Stimulated activated CD8-positive, alpha-beta memory T cell treated with anti-CD3 and anti-CD28 coated beads, Interleukin-12 subunit alpha, Interleukin-12 subunit beta, amount 100 ng/mL, for 24 hours (primary cell): ENCODE measurements at regions not wholly inside any gene's neighbourhood (a gene's known extent, or its start where the extent isn't known, plus 50 kb on each side); places are given as distances from the start of the nearest gene placed in this dataset.

ENCODE experiments used
- DNase-seq: peaks from one replicate; pipeline ENCODE4 v3.0.0-alpha.2; 2020; ENCODE audit errors: extremely low read depth

DNA sequence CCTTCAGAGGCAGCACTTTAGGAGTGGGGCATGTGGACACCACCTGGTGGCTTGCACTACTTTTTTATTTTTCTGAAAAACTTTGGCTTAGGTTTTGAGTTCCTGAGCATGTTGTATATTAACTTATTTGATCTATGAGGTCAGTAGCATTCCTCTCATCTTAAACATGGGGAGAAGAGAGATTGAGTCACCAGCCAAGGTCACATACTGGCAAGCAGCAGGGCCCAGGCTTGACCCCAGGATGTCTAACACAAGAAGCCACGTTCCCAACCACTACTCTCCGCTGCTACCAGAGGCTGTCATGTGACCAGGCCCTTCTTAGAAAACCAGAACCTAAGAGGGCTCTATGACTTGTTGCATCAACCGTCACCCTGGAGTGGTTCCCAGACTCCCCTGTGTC, 210.3 kb upstream of the GPR26 start:
- no peak for DNase-seq

DNA sequence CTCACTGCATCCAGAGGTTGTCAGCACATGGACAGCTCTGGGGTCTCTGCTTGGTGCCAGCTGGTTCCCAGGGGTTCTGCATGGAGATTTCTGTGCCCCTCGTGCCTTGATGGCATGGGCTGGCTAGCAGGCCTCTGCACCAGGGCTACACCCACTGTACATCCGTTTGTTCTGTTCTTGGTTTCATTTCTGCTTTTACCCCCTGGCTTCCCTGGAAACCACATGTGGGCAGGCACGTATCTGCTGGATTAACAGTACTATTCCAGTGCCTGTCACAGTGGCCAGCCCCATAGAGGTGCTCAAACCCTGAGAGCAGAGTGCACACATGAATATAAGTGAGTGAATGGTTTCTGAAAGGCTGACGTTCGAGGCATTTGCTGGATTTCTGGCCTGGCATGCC, 207.2 kb upstream of the GPR26 start:
- DNase-seq: no peak

DNA sequence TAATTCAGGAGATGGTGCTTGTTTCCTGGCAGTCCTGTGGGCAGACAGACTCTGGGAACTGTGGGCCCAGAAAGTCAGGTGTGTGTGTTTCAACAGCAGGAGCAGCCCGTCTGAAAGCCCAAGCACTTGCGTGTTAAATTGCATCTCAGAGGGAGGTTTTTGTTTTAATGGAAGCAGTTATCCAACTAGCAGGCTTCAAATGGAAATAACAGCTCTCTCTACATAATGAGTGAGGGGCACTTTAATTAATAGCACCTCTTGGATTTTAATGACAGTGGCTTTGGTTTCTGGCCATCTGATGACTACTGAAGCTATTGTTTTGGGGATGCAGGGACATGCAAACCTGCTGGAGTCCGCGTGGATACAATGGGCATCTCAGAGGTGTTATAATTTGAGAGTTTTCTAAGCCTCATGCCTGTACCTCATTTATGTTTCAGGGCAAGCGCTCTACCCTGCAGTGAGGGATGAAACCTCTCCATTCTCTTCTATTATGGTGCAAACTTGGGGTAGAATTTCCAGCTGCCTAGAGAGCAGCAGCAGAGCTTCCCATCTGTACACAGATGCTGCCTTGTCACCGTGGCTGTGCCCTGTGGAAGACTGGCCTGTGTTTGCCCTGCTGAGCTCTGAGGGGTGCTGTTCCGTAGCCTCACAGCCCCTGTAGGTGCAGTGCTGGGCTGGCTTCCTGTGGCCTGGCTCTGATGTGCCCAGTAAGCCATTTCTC, 206.6 kb upstream of the GPR26 start:
- DNase-seq: no peak

DNA sequence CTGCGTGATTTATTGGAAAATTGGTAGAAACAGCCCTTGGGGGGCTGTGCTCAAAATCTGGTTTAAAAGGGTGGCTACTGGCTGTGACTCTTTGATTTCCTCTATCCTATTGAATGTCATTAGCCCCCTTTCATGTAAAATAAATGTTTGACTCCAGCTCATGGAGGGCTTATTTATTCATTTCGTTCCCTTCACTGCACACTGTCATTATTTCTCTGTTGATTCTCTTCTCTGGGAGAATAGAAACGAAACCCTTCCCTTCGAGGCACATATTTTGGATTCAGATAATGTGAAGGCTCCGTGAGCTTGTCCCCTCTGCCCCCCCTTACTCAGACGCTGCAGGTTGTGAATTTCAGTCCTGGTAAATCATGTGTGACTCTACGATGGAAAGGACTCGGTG, 203.9 kb upstream of the GPR26 start:
- DNase-seq: no peak

DNA sequence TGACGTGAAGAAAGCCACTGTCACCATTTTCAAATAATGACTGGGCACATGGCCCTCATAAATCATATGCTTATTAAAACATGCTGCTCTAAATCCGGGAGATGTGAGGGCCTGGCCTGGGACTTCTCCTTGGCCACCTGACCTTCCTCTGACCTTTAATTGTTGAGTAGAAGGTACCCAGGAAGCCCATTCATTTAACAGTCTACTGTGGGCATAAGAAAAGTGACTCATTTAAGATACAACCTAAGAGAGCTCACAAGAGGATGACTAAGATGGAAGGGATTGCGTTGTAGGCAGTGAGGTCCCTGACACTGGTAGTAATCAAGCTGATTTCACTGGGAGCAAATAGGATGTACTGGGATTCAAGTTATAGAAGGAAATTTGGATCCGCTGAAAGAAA, 203.4 kb upstream of the GPR26 start:
- DNase-seq: no peak

DNA sequence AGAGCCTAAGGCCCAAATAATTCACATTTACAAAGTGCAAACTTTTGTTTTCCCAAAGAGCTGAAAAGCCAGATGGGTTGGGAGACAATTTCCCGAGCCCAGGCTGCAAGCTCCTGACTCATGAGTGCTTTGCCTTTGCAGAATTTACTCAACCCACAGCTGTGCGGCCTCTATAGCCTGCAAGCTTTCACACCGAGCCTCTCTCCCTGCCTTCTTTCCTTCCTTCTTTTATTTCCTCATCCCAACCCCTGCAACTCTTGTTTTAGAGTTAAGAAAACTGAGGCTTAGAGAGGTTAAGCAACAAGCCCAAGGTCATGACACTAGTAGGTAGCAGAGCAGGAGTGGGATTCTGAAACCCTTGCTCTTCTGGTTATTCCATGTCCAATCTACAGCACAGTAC, 203.0 kb upstream of the GPR26 start:
- no peak for DNase-seq

DNA sequence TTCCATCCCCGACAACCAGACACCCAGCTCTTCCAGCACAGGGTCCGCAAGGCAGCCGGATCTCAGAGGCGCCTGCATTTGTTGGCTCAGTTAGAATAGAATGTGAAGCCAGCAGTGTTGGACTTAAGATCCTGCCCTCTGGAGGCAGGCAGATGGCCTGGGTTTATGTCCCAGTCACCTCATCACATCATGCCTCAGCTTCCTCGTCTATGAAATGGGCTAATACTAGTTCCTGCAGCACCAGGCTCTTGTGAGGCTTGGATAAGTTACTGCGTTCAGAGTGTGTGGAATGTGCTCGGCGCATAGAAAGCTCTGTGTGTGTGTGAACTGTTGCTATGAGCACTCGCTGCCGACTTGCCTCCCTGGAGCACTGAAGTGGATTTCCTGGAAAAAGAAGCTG, 202.5 kb upstream of the GPR26 start:
- DNase-seq: no peak

DNA sequence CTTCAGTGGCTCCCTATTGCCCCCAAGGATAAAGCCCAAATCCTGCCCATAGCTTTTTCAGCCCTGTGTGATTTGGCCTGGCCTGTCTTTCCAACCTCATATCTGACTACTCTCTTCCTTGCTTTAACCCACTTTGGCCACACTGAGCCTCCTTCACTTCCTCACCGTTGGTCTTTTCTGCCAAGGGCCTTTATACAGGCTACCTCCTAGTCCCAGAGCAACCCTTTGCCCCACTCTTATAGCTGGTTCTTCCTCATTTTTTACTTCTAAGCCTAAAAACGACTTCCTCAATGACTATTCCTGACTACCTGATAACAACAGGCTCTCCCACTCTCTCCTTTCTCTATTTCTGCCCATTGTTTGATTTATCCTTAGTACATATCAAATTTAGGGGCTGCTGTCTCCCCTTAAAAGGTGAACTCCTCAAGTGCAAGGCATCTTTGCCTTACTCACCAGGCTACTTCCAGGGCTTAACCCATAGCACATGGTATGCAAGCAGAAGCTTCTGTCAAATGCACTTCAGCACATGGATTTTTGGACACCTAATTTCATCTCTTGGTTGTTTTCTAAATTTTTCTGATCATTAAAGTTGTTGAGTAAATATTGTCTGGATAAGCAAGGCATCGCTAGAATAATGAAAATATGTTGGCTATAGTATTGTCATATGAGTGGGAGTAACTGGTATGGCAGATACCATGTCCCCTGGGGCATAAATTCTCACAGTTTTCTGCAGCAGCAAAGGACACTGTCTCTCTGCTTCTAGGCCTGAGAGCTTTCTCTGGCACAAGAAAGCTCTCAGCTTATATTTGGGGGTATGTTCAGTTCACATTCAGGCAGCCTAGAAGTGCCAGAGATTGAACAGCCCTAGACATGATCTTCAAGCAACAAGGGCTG, 201.5 kb upstream of the GPR26 start:
- no peak for DNase-seq

DNA sequence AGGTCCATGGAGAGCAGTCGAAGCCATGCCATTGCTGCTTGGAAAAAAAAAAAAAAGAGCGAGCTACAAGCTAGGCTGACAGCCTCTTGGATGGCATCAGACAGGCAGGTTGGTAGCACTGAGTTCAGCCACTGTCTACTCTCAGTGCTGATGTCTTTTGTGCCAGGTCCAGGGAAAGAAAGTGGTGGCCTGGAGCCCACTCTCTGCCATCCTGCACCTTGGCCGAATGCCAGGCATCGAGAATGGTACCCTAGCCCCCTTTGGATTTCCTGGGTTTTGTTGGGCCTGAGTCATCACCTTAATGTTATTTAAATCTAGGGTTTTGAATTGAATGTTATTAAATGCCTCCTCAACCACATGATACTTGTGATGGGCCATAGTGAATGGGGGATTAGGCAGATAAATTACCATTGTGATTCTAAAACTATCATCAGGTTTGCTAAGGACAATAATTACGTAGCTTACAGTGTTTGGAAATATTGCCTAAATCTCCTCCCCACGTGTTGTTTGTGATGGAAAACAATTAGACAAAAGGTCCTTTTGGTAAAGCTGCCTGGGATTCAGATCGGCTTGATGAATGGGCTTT, 195.7 kb upstream of the GPR26 start:
- DNase-seq: no peak

DNA sequence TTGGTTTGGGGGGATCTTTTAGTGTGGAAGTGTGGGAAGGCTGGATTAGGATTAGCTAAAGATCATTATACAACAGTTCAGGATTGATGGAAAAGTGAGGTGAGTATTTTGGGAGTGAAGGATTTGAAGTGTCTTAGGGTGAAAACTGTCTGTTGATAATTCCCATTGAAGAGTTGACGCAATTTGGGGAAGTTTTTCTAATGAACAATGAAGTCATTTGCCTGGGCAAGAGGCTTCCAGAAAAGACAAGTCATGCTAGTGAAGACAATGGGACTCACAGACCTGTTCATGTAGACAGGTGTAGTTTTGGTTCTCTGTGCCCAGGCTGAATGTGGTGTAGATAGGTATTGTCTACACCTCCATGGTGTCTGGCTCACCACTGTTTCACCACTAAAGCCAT, 194.3 kb upstream of the GPR26 start:
- no peak for DNase-seq

DNA sequence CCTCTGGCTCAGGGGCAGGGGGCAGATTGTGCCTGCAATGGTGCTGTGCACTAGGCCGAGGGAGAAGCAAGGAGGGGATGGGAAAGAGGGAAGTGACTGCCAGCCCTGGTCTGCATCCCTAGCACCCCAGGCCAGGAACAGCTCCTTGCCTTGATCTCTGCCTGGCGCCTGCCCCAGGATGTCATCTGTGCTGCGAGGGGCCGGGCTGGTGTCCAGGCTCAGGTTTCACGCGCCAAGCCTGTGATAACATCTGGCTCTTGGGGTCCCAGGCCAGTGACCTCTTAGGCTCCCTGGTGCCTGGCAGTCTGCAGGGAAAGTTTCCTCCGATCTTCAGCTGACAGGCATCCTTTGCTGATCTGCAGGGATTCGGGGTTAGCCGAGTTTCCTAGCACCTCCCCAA, 193.5 kb upstream of the GPR26 start:
- DNase-seq: no peak

DNA sequence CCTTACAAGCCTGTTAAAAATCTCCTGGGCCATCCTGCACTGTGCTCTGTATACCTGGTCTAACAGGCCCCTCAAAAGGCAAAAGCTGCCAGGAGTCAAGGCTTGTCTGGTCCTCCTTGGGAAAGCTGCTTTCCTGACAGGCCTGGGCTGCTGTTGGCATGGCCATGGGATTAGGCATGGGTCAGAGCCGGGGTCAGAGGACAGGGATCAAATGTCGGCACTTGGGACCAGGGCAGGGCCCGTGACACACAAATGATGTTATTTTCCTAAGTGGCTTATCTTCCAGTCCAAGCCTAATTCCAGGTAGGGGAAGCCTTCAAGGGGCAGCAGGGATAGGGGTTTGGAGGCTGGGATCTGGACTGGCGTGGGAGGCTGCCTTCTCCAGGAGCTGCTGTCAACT, 191.5 kb upstream of the GPR26 start:
- no peak for DNase-seq

DNA sequence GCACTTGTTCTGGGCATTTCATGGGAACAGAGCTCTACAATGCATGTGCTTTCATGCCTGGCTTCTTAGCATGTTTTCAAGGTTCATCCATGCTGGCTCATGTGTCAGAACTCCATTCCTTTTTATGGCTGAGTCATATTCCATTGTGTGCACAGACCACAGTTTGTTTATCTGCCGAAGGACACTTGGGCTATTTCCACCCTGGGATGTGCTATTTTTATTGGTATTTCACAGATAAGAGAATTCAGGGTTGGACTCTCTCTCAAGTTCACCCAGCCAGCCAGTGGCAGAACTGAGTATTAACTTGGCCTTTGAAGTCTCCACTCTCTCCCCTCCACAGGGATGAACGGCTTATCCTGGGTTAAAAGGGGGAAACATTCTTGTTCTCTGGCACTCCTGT, 190.7 kb upstream of the GPR26 start:
- DNase-seq: no peak

DNA sequence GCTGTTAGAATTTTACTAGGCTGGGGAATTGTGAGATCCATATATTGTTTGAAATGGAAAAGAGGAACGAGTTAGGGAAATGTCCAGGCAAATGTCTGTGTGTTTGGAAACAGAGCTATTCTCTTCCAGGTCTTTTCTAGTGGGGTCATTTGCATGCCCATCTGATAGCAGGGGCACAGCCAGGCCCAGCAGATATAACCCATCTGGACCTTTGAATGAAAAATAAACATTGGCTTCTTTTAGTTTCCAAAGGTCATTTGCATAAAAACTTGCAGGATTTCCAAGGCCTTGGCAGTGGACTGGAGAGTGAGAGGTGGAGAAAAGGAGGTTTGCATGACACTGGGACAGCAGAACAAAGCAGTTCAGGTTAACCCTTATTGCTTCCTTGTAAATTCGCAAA, 188.0 kb upstream of the GPR26 start:
- no peak for DNase-seq

DNA sequence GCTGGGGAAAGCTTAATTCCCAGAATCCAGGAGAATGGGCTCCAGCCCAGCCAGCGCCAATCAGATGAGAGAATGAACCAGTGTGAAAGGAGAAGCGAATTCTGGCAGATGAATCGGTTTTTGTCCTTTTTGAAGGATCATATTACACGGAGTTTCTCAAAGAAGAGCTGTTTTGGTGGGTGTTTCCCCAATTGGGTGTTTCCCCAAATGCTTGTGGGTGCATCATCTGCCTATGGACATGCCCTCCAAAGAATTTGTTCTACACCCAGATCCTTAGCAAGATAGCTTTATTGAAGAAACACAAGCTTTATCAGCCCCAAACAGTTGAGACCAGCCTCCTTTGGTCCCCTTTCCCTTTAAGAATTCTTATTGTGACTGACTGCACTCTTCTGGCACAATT, 186.5 kb upstream of the GPR26 start:
- DNase-seq: no peak

DNA sequence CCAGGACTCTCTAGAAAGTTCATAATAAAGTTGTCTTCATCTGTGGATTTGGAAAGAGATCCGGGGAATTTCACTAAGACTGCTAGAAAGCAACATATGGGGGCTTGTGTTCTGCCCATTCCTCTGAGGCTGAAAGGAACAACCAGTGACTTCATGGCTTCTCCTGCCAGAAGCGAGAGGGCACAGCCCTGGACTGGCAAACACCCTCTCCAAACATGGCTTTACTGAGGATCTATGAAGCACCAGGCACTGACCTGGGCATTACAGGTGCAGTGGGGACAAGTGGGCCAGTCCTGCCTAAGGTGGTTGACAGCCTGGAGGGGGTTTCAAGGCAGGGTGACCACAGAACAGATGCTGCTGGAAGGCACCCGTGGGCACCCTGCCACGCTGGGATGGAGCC, 185.8 kb upstream of the GPR26 start:
- no peak for DNase-seq

DNA sequence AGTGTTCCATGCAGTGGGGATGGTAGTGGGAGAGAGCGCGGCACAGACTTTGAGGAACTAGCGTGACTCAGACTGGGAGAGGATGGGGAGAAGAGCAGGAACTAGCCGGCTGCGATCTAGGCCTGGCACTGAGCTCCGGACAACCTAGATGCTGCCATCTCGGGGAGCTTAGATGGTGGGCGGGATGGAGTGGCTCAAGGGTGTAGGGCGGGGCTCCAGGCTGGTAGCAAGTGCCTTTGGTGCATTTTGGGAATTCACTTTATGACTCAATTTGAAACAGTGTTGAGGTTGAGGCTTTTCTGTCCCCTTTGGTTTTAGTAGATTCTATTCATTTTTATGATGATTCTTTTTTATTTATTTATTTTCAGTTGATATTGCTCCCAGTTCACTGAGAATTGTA, 185.3 kb upstream of the GPR26 start:
- no peak for DNase-seq

DNA sequence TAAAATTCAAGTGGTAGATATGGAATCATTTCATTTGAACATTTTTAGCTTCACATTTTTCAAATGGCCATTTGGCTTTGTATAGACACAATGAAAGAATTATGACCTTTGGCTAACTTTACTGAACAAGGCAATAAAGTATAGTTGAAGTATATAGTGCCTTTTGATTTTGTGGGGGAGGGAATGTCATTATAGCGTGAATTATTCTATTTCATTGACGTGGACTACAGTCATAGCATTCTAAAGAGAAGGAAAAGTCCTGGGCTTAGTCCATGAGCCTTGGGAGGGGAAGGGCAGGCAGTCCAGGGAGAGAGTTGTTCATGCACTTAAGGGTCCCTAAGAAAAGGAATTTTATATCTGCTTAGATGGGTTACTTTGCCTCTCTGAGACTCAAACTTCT, 181.4 kb upstream of the GPR26 start:
- DNase-seq: no peak

DNA sequence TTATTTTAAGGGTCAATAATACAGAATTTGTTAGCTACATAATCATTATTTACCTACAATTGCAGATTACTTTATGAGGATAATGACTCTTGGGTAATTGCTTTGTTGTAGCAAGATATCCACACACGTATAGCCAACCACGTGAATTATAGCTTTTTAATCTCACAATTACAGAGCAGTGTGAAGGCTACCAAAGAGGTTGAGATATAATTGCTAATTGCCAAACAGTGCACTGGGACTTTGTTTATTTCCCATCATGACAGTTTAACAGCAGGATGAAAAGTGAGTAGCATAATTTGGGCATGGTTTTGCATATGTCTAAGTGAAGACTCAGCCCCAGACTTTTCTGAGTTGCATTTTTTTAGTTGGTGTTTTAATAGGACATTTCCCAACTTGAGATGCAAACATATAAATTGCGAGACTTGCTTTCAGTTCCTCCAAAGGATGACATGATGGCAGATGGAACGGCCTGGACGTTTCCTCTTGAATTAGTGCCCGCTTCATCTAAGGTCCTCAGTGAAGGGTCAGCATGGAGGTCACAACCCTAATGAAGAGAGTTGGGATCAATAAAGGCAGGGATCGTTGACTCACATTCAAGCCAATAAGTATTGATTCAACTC, 180.7 kb upstream of the GPR26 start:
- DNase-seq: no peak

DNA sequence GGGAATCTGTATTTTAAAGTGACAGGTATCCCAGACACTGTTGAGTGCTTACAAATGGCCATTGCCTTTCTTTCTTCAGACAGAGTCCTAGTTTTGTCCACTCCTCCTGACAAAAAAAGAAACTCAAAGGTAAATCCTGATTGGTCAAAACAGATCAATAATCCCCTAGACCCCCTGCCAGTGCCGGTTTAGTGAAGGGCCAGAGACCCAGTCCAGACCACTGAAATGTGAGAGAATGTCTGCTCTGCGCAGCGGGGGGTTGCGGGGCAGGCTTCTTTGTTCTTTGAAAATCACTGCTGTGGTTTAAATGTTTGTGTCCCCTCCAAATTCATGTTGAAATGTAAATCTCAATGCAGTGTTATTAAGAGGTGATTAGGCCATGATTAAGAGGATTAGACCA, 177.7 kb upstream of the GPR26 start:
- DNase-seq: no peak

DNA sequence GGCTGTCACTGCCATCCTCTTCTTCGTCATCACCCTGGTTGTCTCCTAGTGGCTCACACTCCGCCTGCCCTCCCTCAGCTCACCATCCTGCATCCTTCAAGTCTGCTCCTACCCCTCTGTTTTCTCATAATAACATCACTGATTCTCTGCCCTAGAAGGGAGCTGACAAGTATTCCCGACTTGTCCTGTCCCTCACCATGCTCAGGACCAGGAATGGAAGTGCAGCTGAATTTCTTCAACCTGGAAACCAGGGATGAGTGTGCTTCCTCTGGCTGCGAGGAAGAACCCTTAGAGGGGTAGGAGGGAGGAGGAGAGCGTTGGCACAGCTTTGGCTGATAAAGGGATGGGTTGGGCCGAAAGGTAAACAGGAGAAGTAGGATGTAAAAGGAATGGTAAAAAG, 174.8 kb upstream of the GPR26 start:
- no peak for DNase-seq

DNA sequence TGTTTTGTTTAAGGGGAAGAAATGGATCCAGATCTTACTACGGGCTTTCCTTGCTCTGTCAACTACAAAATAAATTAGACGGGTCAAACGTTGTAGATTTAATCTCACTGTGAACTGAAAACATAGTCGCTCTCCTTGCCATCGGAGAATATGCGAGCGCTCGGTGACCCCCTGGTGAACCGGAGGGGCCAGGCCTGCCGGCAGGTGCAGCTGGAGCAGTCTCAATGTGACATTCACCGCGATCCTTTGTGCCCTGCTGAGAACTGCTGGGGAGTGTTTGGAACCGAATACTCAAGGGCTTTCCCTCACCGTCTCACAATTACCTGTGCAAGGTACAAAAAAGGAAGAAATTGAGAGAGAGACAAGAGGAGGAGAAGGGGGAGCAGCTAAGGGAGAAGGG, 174.1 kb upstream of the GPR26 start:
- no peak for DNase-seq
